ENCODE measurements at regions not wholly inside any gene's neighbourhood (a gene's known extent, or its start where the extent isn't known, plus 50 kb on each side); places are given as distances from the start of the nearest gene placed in this dataset.

DNA sequence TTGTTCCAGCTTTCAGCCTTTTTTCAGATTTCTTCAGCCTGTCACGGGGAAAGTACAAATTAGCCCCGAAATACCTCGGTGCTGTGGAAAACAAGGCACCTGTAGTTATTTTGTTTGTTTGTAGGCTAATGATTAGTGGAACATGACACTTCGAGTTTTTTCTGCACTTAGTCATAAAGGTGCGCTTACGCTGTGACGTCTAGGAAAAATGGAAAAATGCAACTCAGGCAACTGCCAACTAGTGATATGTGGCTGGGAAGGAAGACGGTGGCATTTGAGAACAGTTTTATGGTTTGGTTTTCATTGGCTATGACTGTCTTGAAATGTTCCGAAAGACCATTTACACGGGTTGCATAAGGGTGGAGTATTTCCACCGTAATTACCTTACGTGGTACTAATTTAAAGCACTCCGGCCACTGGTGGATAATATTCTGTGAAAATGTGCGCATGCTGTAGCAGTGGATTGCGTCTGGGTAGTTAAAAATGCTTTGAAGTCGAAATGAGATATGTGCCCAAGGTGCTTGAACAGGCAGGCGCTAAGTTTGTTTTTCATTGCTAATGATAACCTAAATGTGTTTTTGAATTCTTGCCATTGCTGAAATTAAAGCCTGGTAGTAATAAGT is 94.5 kb upstream of the CELF2 start:
- TF ChIP-seq, protein P1, sequence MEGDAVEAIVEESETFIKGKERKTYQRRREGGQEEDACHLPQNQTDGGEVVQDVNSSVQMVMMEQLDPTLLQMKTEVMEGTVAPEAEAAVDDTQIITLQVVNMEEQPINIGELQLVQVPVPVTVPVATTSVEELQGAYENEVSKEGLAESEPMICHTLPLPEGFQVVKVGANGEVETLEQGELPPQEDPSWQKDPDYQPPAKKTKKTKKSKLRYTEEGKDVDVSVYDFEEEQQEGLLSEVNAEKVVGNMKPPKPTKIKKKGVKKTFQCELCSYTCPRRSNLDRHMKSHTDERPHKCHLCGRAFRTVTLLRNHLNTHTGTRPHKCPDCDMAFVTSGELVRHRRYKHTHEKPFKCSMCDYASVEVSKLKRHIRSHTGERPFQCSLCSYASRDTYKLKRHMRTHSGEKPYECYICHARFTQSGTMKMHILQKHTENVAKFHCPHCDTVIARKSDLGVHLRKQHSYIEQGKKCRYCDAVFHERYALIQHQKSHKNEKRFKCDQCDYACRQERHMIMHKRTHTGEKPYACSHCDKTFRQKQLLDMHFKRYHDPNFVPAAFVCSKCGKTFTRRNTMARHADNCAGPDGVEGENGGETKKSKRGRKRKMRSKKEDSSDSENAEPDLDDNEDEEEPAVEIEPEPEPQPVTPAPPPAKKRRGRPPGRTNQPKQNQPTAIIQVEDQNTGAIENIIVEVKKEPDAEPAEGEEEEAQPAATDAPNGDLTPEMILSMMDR (IDR thresholded peaks at IDR 0.05), result no peak
- no peak for TF ChIP-seq EZH2 (IDR thresholded peaks at IDR 0.05)

All from neural progenitor cell (in vitro differentiated cells).